ENCODE measurements at regions not wholly inside any gene's neighbourhood (a gene's known extent, or its start where the extent isn't known, plus 50 kb on each side); places are given as distances from the start of the nearest gene placed in this dataset.

GRCh38 chrX:28127662-28128061 is 146.4 kb upstream of the DCAF8L1 start:
- no peak for TF ChIP-seq ZFP36 (IDR thresholded peaks at IDR 0.05; ENCODE audit: borderline replicate concordance, low read depth, low read length, partially characterized antibody)
- TF ChIP-seq RELA (CRISPR knock-in tag; IDR thresholded peaks at IDR 0.05): no peak
- TF ChIP-seq CTCF (CRISPR knock-in tag; IDR thresholded peaks at IDR 0.05): no peak
- no peak for TF ChIP-seq GABPA (IDR thresholded peaks at IDR 0.05; ENCODE audit: low read depth, low read length)
- TF ChIP-seq GABPA (CRISPR knock-in tag; IDR thresholded peaks at IDR 0.05; ENCODE audit: low read depth): no peak
- no peak for TF ChIP-seq POLR2A (IDR thresholded peaks at IDR 0.05; ENCODE audit: insufficient read depth in 1 of 2, low read depth in 2 of 2, low read length in 2 of 2)
- no peak for TF ChIP-seq CREM (IDR thresholded peaks at IDR 0.05)
- no peak for TF ChIP-seq CREM (CRISPR knock-in tag; IDR thresholded peaks at IDR 0.05)
- no peak for TF ChIP-seq ZNF768 (CRISPR knock-in tag; IDR thresholded peaks at IDR 0.05)
- TF ChIP-seq MAFF (IDR thresholded peaks at IDR 0.05; ENCODE audit: low read depth, low read length): no peak
